H9 (cell line): ENCODE measurements at regions not wholly inside any gene's neighbourhood (a gene's known extent, or its start where the extent isn't known, plus 50 kb on each side); places are given as distances from the start of the nearest gene placed in this dataset.

Experiments
- DNase-seq: peaks from one replicate; pipeline ENCODE4 v3.0.0-alpha.2; 2017
- H2AFZ ChIP-seq: one replicate; pipeline ENCODE4 v1.6.1; 2013; ENCODE audit warnings: mild to moderate bottlenecking, low read length, control low read depth, moderate library complexity
- H2AK5ac ChIP-seq: 2 replicates; pipeline ENCODE4 v1.6.1; 2013; ENCODE audit warnings: low read length, control low read depth, mixed read lengths; ENCODE audit not compliant: insufficient read length
- H2BK120ac ChIP-seq: one replicate; pipeline ENCODE4 v1.6.1; 2013; ENCODE audit warnings: low read depth, mild to moderate bottlenecking, low read length, control low read depth, inconsistent platforms; ENCODE audit not compliant: poor library complexity, severe bottlenecking
- H2BK12ac ChIP-seq: 2 replicates; pipeline ENCODE4 v1.6.1; 2013; ENCODE audit warnings: low read length, control low read depth, mixed read lengths, low read depth; ENCODE audit not compliant: insufficient read length
- H2BK15ac ChIP-seq: 2 replicates; pipeline ENCODE4 v1.6.1; 2013; ENCODE audit warnings: low read depth, low read length, control low read depth
- H2BK20ac ChIP-seq: one replicate; pipeline ENCODE4 v1.6.1; 2013; ENCODE audit warnings: low read depth, mild to moderate bottlenecking, low read length, control low read depth, inconsistent platforms; ENCODE audit not compliant: poor library complexity, severe bottlenecking
- H2BK5ac ChIP-seq: 2 replicates; pipeline ENCODE4 v1.6.1; 2013; ENCODE audit warnings: low read length, control low read depth, mixed read lengths; ENCODE audit not compliant: insufficient read length
- H3K14ac ChIP-seq: 2 replicates; pipeline ENCODE4 v1.6.1; 2013; ENCODE audit warnings: low read length, control low read depth; ENCODE audit not compliant: insufficient read depth
- H3K18ac ChIP-seq: 2 replicates; pipeline ENCODE4 v1.6.1; 2013; ENCODE audit warnings: low read depth, mild to moderate bottlenecking, mixed read lengths, low read length, control low read depth; ENCODE audit not compliant: insufficient read length
- H3K23ac ChIP-seq: 2 replicates; pipeline ENCODE4 v1.6.1; 2013; ENCODE audit warnings: low read length, control low read depth, mixed read lengths, low read depth; ENCODE audit not compliant: insufficient read length
- H3K23me2 ChIP-seq: 2 replicates; pipeline ENCODE4 v1.6.1; 2013; ENCODE audit warnings: low read depth, mild to moderate bottlenecking, mixed read lengths, low read length, control low read depth; ENCODE audit not compliant: insufficient read length, poor library complexity, severe bottlenecking
- H3K27ac ChIP-seq: 2 replicates; pipeline ENCODE4 v1.5.1; 2013; ENCODE audit warnings: low read length, control low read depth, mixed read lengths, low read depth; ENCODE audit not compliant: insufficient read length
- H3K27me3 ChIP-seq: 2 replicates; pipeline ENCODE4 v1.6.1; 2013; ENCODE audit warnings: low read length, control low read depth, inconsistent platforms; ENCODE audit not compliant: insufficient read depth
- H3K4ac ChIP-seq: 2 replicates; pipeline ENCODE4 v1.6.1; 2013; ENCODE audit warnings: low read depth, mild to moderate bottlenecking, control low read depth, inconsistent platforms, low read length, moderate library complexity
- H3K4me1 ChIP-seq: 2 replicates; pipeline ENCODE4 v1.6.1; 2013; ENCODE audit warnings: low read length, control low read depth, inconsistent platforms; ENCODE audit not compliant: insufficient read depth
- H3K4me2 ChIP-seq: 2 replicates; pipeline ENCODE4 v1.6.1; 2013; ENCODE audit warnings: low read length, control low read depth, mixed read lengths; ENCODE audit not compliant: insufficient read length, insufficient read depth
- H3K56ac ChIP-seq: 2 replicates; pipeline ENCODE4 v1.6.1; 2013; ENCODE audit warnings: low read depth, mild to moderate bottlenecking, mixed read lengths, low read length, control low read depth; ENCODE audit not compliant: insufficient read length
- H3K79me1 ChIP-seq: 2 replicates; pipeline ENCODE4 v1.6.1; 2013; ENCODE audit warnings: low read depth, mild to moderate bottlenecking, moderate library complexity, low read length, control low read depth, inconsistent platforms; ENCODE audit not compliant: insufficient read depth, poor library complexity, severe bottlenecking
- H3K79me2 ChIP-seq: 2 replicates; pipeline ENCODE4 v1.6.1; 2013; ENCODE audit warnings: low read length, control low read depth, inconsistent platforms; ENCODE audit not compliant: insufficient read depth
- H3K9ac ChIP-seq: 2 replicates; pipeline ENCODE4 v1.6.1; 2013; ENCODE audit warnings: low read length, control low read depth, mixed read lengths; ENCODE audit not compliant: insufficient read length; ENCODE audit errors: extremely low read depth
- H3K9me3 ChIP-seq: one replicate; pipeline ENCODE4 v1.6.1; 2013; ENCODE audit warnings: low read depth, low read length, inconsistent platforms; ENCODE audit not compliant: control insufficient read depth
- H3T11ph ChIP-seq: one replicate; pipeline ENCODE4 v1.6.1; 2013; ENCODE audit warnings: mild to moderate bottlenecking, low read length, control low read depth, inconsistent platforms
- H4K20me1 ChIP-seq: one replicate; pipeline ENCODE4 v1.6.1; 2013; ENCODE audit not compliant: control insufficient read depth, insufficient read length, insufficient read depth
- H4K5ac ChIP-seq: 2 replicates; pipeline ENCODE4 v1.6.1; 2013; ENCODE audit warnings: low read depth, mild to moderate bottlenecking, mixed read lengths, low read length, control low read depth; ENCODE audit not compliant: insufficient read length
- H4K8ac ChIP-seq: replicated peaks from 2 replicates; pipeline ENCODE4 v1.6.1; 2013; ENCODE audit warnings: low read length, control low read depth, mixed read lengths, low read depth; ENCODE audit not compliant: insufficient read length
- H4K91ac ChIP-seq: 2 replicates; pipeline ENCODE4 v1.6.1; 2013; ENCODE audit warnings: low read depth, mild to moderate bottlenecking, moderate library complexity, mixed read lengths, low read length, control low read depth; ENCODE audit not compliant: insufficient read length
- H3K27ac Mint-ChIP-seq, 3 experiments: 2 replicates in 2 of 3; 3 replicates in 1 of 3; pipeline ENCODE4 v1.8.0; 2020 to 2021; ENCODE audit warnings: mixed read lengths in 3 of 3, mild to moderate bottlenecking in 1 of 3, moderate library complexity in 1 of 3
- H3K27me3 Mint-ChIP-seq: 2 replicates; pipeline ENCODE4 v1.8.0; 2021; ENCODE audit warnings: low read depth, mild to moderate bottlenecking, moderate library complexity, mixed read lengths
- H3K36me3 Mint-ChIP-seq, 3 experiments: 2 replicates in 2 of 3; 3 replicates in 1 of 3; pipeline ENCODE4 v1.8.0; 2020 to 2021; ENCODE audit warnings: low read depth in 3 of 3, mixed read lengths in 3 of 3; ENCODE audit not compliant: insufficient read depth in 1 of 3
- H3K4me1 Mint-ChIP-seq, 2 experiments: 2 replicates each; pipeline ENCODE4 v1.8.0; 2020; ENCODE audit warnings: mixed read lengths in 2 of 2
- H3K4me3 Mint-ChIP-seq, 2 experiments: 2 replicates in 1 of 2; 3 replicates in 1 of 2; pipeline ENCODE4 v1.8.0; 2020 to 2021; ENCODE audit warnings: mild to moderate bottlenecking in 2 of 2, mixed read lengths in 2 of 2, moderate library complexity in 1 of 2
- H3K9me3 Mint-ChIP-seq, 2 experiments: 2 replicates in 1 of 2; 3 replicates in 1 of 2; pipeline ENCODE4 v1.8.0; 2020; ENCODE audit warnings: mild to moderate bottlenecking in 2 of 2, mixed read lengths in 2 of 2, moderate library complexity in 1 of 2
- CTCF ChIP-seq: fragments of 200-600 bp; sonication (generic); conservative IDR thresholded peaks from 3 replicates; pipeline ENCODE4 v1.8.0; 2021; ENCODE audit warnings: antibody characterized with exemption, mild to moderate bottlenecking
- WGBS: extraction: QIAGEN DNeasy Blood & Tissue Kit; methylation state at CpG from one replicate; pipeline ENCODE4 v1.1.7; 2013; ENCODE audit warnings: missing lambda C conversion rate, low lambda C conversion rate, mixed read lengths; ENCODE audit not compliant: insufficient read length; ENCODE audit errors: extremely low coverage; 5-methylcytosine and 5-hydroxymethylcytosine counted together

DNA sequence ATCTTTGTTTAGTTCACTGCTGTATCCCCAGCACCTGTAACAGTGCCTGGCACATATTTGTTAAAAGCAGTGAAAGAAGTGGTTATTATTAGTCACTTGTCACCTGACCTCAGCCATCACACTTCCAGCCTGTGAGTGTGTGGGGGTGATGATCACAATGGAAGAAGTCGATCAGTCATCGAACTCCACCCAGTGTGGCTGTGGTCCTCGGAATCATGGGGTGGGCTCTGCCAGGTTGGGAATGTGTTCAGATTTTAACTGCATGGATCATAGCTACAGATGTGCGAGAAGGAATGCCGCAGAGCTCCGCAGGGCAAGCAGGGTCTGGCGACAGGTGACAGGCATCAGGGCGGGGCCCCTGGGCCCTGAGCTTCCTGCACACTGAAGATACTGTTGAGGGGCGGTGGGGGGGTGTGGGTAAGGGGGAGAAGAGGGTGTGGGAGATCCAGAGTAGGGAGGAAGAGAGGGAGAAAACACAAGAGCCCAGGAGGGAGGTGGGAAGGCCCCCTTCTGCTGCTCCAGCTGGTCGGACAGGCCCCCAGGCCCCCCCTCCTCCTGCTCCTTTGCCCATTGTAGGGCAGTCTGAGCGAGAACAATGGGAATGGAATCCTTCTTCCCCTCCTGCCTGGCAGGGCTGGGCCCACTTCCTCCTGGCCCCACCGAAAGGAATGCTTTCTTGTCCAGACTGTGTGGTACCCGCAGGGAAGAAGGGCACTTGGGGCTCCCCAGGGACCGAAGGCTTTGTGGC lies 89.6 kb downstream of the SPRY4 start:
- peak overlapping the region; percentile 44 for H3K27ac ChIP-seq
- peak overlapping the region; percentile 26 to 56; a peak in 4 of 5 replicates for H3K4me3 Mint-ChIP-seq
- H2AFZ ChIP-seq, result no peak overlapping the region

More for the DNA sequence above, 89.6 kb downstream of the SPRY4 start:
- peaks cover 39 to 43% of the 10 kb centered on the region in 2 experiments for H3K4me1 Mint-ChIP-seq
- Histone ChIP-seq H4K5ac (no peak overlapping the region), H3K23ac (no peak overlapping the region), H3K4me1 (peaks cover 9% of the 10 kb centered on the region; the same call in 1 of the 2 replicates), H2BK15ac (no peak overlapping the region), H3K4ac (no peak overlapping the region), H3K23me2 (no peaks in the 10 kb centered on the region), H3K18ac (peak overlapping the region; percentile 37), H2BK20ac (no peak overlapping the region), H2BK120ac (no peak overlapping the region), H4K8ac (no peak overlapping the region), H3K9me3 (no peaks in the 10 kb centered on the region), H3K14ac (no peak overlapping the region), H2BK5ac (no peak overlapping the region), H3K9ac (no peak overlapping the region), H4K91ac (no peak overlapping the region), H4K20me1 (no peaks in the 10 kb centered on the region), H2AK5ac (no peak overlapping the region), H2BK12ac (no peak overlapping the region), H3T11ph (no peak overlapping the region), H3K27me3 (no peaks in the 10 kb centered on the region), H3K79me2 (no peaks in the 10 kb centered on the region), H3K4me2 (peak overlapping the region; percentile 19), H3K79me1 (no peaks in the 10 kb centered on the region), H3K56ac (no peak overlapping the region)
- peaks cover 0 to 5% (median 0%) of the 10 kb centered on the region in 3 experiments; a peak in 4 of 7 replicates for H3K36me3 Mint-ChIP-seq
- no peaks in the 10 kb centered on the region for H3K27me3 Mint-ChIP-seq
- peaks cover 0 to 3% of the 10 kb centered on the region in 2 experiments; a peak in 1 of 5 replicates for H3K9me3 Mint-ChIP-seq
- DNase-seq, result peak; percentile 85
- TF ChIP-seq CTCF, result no peak
- WGBS, result no CpG with 5 or more reads among the region's 14 CpGs
- peak overlapping the region; percentile 73 to 98 (median 96); a peak in 6 of 7 replicates for H3K27ac Mint-ChIP-seq
